ENCODE measurements at regions not wholly inside any gene's neighbourhood (a gene's known extent, or its start where the extent isn't known, plus 50 kb on each side); places are given as distances from the start of the nearest gene placed in this dataset.

GRCh38 chr2:157173740-157174184 is 83.7 kb upstream of the GALNT5 start:
- Histone ChIP-seq H3K36me3 (ENCODE audit: control insufficient read depth, insufficient read depth, low read length) (no peaks in the 10 kb centered on the region), H3K27me3 (replicated peaks; ENCODE audit: control insufficient read depth, insufficient read depth, low read length) (no peaks in the 10 kb centered on the region), H3K4me3 (replicated peaks; ENCODE audit: low read depth, low read length) (no peak overlapping the region)
- DNase-seq (ENCODE audit: extremely low read depth, insufficient read length), result no peak
- TF ChIP-seq CTCF (IDR thresholded peaks at IDR 0.05; ENCODE audit: insufficient read depth, low read length, poor library complexity, severe bottlenecking), result no peak

GRCh38 chr2:157174321-157174720 is 83.2 kb upstream of the GALNT5 start:
- Histone ChIP-seq H3K4me3 (replicated peaks; ENCODE audit: low read depth, low read length) (no peak overlapping the region), H3K27me3 (replicated peaks; ENCODE audit: control insufficient read depth, insufficient read depth, low read length) (no peaks in the 10 kb centered on the region), H3K36me3 (ENCODE audit: control insufficient read depth, insufficient read depth, low read length) (no peaks in the 10 kb centered on the region)
- DNase-seq (ENCODE audit: extremely low read depth, insufficient read length), result no peak
- TF ChIP-seq CTCF (IDR thresholded peaks at IDR 0.05; ENCODE audit: insufficient read depth, low read length, poor library complexity, severe bottlenecking), result no peak

DNA sequence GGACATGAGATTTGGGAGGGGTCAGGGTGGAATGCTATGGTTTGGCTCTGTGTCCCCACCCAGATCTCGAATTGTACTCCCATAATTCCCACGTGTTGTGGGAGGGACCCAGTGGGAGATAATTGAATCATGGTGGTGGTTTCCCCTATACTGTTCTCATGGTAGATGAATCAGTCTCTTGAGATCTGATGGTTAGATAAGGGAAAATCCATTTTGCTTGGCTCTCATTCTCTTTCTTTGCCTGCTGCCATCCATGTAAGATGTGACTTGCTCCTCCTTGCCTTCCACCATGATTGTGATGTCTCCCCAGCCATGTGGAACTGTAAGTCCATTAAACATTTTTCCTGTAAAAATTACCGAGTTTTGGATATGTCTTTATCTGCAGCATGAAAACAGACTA is 80.9 kb upstream of the GALNT5 start:
- Histone ChIP-seq H3K36me3 (ENCODE audit: control insufficient read depth, insufficient read depth, low read length) (no peaks in the 10 kb centered on the region), H3K27me3 (replicated peaks; ENCODE audit: control insufficient read depth, insufficient read depth, low read length) (no peaks in the 10 kb centered on the region), H3K4me3 (replicated peaks; ENCODE audit: low read depth, low read length) (no peak overlapping the region)
- DNase-seq (ENCODE audit: extremely low read depth, insufficient read length), result no peak
- TF ChIP-seq CTCF (IDR thresholded peaks at IDR 0.05; ENCODE audit: insufficient read depth, low read length, poor library complexity, severe bottlenecking), result no peak

DNA sequence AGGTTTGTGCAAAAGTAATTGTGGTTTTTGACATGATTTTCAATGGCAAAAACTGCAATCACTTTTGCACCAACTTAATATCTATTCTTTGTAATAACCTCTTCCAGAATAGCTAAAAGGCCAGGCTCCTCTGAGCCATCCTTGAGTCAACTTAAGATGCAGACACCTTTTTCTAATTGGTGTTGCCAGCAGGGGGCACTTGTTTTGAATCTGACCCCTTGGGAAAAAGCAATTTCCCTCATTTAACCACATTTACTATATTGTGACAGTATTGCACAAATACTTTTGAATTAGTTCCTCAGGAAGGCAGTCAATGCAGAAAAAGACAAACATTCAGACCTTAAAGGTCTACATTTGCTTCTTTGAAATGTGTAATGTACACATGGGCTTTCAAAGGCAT is 78.6 kb upstream of the GALNT5 start:
- Histone ChIP-seq H3K36me3 (ENCODE audit: control insufficient read depth, insufficient read depth, low read length) (no peaks in the 10 kb centered on the region), H3K4me3 (replicated peaks; ENCODE audit: low read depth, low read length) (no peak overlapping the region), H3K27me3 (replicated peaks; ENCODE audit: control insufficient read depth, insufficient read depth, low read length) (no peaks in the 10 kb centered on the region)
- TF ChIP-seq CTCF (IDR thresholded peaks at IDR 0.05; ENCODE audit: insufficient read depth, low read length, poor library complexity, severe bottlenecking), result peak; percentile 32
- DNase-seq (ENCODE audit: extremely low read depth, insufficient read length), result no peak

GRCh38 chr2:157179324-157180105 is 78.0 kb upstream of the GALNT5 start:
- H3K27me3 ChIP-seq (replicated peaks; ENCODE audit: control insufficient read depth, insufficient read depth, low read length), result no peaks in the 10 kb centered on the region; the same call in 1 of the 2 replicates
- DNase-seq (ENCODE audit: extremely low read depth, insufficient read length), result no peak

More at GRCh38 chr2:157179324-157180105, 78.0 kb upstream of the GALNT5 start:
- Histone ChIP-seq H3K4me3 (replicated peaks; ENCODE audit: low read depth, low read length) (no peak overlapping the region), H3K36me3 (ENCODE audit: control insufficient read depth, insufficient read depth, low read length) (no peaks in the 10 kb centered on the region)
- no peak for TF ChIP-seq CTCF (IDR thresholded peaks at IDR 0.05; ENCODE audit: insufficient read depth, low read length, poor library complexity, severe bottlenecking)

All from GM06990 (cell line).